ENCODE measurements at regions not wholly inside any gene's neighbourhood (a gene's known extent, or its start where the extent isn't known, plus 50 kb on each side); places are given as distances from the start of the nearest gene placed in this dataset.

DNA sequence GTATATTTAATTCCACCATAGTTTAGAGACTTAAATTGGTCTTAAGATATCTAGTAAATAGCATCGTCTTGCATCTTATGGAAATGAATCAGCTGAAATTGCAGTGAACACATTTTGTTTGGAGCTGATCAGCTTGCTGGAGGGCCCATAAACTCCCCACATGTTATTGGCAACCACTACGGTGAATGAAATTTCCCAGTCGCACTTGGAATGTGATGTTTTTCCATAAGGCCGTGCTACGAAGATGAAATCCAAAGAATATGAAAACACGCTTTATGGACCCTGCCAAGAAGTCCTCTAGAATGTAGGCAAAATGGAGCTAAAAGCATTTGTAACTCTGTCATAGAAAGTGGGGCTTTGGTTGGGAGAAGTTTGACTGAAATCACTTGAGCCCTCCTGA, 572.1 kb downstream of the ACTL7B start:
- Histone ChIP-seq H4K20me1 (ENCODE audit: low read length) (no peaks in the 10 kb centered on the region), H2AFZ (ENCODE audit: low read length) (no peak overlapping the region), H3K4me1 (ENCODE audit: insufficient read depth, low read length) (no peaks in the 10 kb centered on the region), H3K79me2 (ENCODE audit: low read length) (no peaks in the 10 kb centered on the region), H3K9me2 (replicated peaks; ENCODE audit: low read length) (no peaks in the 10 kb centered on the region), H3K9ac (ENCODE audit: low read length) (no peak overlapping the region), H3K9me3 (ENCODE audit: low read length) (no peaks in the 10 kb centered on the region), H3K27me3 (ENCODE audit: low read length) (no peaks in the 10 kb centered on the region), H3F3A (ENCODE audit: low read length, unreplicated experiment) (no peaks in the 10 kb centered on the region), H3K27ac (ENCODE audit: low read length) (no peak overlapping the region), H3K4me2 (ENCODE audit: low read length) (no peak overlapping the region), H3K36me3 (ENCODE audit: low read depth, low read length) (no peaks in the 10 kb centered on the region), H3K4me3 (ENCODE audit: low read length) (no peak overlapping the region)
- intact Hi-C loops (cut with micrococcal nuclease), result no loop called here
- BruUV-seq (replicated peaks), result no TSS peak
- POLR2A ChIA-PET (ENCODE audit: unreplicated experiment), result no interaction called here
- ATAC-seq (no peak), DNase-seq (no peak)
- CTCF ChIA-PET, result no interaction called here
- TF ChIP-seq, protein P1, sequence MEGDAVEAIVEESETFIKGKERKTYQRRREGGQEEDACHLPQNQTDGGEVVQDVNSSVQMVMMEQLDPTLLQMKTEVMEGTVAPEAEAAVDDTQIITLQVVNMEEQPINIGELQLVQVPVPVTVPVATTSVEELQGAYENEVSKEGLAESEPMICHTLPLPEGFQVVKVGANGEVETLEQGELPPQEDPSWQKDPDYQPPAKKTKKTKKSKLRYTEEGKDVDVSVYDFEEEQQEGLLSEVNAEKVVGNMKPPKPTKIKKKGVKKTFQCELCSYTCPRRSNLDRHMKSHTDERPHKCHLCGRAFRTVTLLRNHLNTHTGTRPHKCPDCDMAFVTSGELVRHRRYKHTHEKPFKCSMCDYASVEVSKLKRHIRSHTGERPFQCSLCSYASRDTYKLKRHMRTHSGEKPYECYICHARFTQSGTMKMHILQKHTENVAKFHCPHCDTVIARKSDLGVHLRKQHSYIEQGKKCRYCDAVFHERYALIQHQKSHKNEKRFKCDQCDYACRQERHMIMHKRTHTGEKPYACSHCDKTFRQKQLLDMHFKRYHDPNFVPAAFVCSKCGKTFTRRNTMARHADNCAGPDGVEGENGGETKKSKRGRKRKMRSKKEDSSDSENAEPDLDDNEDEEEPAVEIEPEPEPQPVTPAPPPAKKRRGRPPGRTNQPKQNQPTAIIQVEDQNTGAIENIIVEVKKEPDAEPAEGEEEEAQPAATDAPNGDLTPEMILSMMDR (conservative IDR thresholded peaks at IDR 0.05; ENCODE audit: low read depth, low read length), result no peak
- TF ChIP-seq EZH2phosphoT487 (IDR thresholded peaks at IDR 0.05; ENCODE audit: borderline replicate concordance, low read length) (no peak), EZH2 (IDR thresholded peaks at IDR 0.05; ENCODE audit: low read length, unreplicated experiment) (no peak)

DNA sequence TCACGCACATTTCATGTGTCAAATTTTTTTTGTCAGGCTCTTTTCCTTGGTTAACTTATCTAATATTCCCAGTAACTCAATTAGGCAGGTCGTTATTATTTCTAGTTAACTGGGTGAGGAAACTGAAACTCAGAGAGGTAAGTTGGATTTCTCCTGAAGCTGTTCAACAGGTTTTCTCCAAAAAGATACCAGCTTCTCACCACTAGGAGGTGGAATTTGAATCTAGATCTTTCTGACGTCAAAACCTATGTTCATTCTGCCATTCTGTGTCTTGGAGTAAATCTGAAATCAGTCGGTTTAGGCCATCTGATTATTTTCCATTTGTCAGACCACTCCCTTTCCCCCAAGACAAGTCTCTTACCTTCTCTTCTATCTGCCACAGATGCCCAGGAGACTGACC, 572.9 kb downstream of the ACTL7B start:
- Histone ChIP-seq H3K79me2 (ENCODE audit: low read length) (no peaks in the 10 kb centered on the region), H3K27me3 (ENCODE audit: low read length) (no peaks in the 10 kb centered on the region), H4K20me1 (ENCODE audit: low read length) (no peaks in the 10 kb centered on the region), H3K9ac (ENCODE audit: low read length) (no peak overlapping the region), H3F3A (ENCODE audit: low read length, unreplicated experiment) (no peaks in the 10 kb centered on the region), H3K9me2 (replicated peaks; ENCODE audit: low read length) (no peaks in the 10 kb centered on the region), H3K36me3 (ENCODE audit: low read depth, low read length) (no peaks in the 10 kb centered on the region), H2AFZ (ENCODE audit: low read length) (no peak overlapping the region), H3K27ac (ENCODE audit: low read length) (no peak overlapping the region), H3K4me2 (ENCODE audit: low read length) (no peak overlapping the region), H3K4me1 (ENCODE audit: insufficient read depth, low read length) (0 out of 2 replicates have a peak, but pooled peaks cover 4% of the 10 kb centered on the region), H3K9me3 (ENCODE audit: low read length) (no peaks in the 10 kb centered on the region), H3K4me3 (ENCODE audit: low read length) (no peak overlapping the region)
- no peak for ATAC-seq
- POLR2A ChIA-PET (ENCODE audit: unreplicated experiment), result no interaction called here
- BruUV-seq (replicated peaks), result no TSS peak
- TF ChIP-seq EZH2phosphoT487 (IDR thresholded peaks at IDR 0.05; ENCODE audit: borderline replicate concordance, low read length) (no peak), EZH2 (IDR thresholded peaks at IDR 0.05; ENCODE audit: low read length, unreplicated experiment) (no peak)
- TF ChIP-seq, protein P1 (conservative IDR thresholded peaks at IDR 0.05; ENCODE audit: low read depth, low read length), result peak; percentile 48
- intact Hi-C loops (cut with micrococcal nuclease), result no loop called here
- CTCF ChIA-PET, result interaction anchor here (0.9 kb wide), 1 partner anchor 283 kb away, joined by 3 read pairs; no protein-coding TSS in a partner anchor
- DNase-seq, result peak; percentile 13

DNA sequence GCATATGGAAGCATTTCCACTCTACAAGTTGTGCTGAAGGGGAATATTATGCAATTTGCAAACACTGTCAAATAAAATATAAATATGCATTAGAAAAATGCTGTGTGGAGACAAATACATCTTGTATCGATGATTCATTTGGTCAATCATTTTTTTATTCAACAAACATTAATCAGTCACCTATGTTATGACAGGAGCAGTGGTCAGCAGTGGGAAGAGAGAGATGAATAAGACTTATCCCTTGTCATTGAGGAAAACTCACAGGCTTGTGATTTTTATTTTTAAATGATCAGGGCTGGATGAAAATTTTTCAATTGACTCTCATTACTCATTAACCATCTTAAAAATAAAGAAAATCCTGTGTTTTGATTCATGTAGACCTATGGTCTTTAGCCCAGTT, 574.1 kb downstream of the ACTL7B start:
- Histone ChIP-seq H3K9me3 (ENCODE audit: low read length) (no peaks in the 10 kb centered on the region), H3K9ac (ENCODE audit: low read length) (no peak overlapping the region), H3K79me2 (ENCODE audit: low read length) (no peaks in the 10 kb centered on the region), H3K36me3 (ENCODE audit: low read depth, low read length) (no peaks in the 10 kb centered on the region), H3K27me3 (ENCODE audit: low read length) (no peaks in the 10 kb centered on the region), H2AFZ (ENCODE audit: low read length) (no peak overlapping the region), H3K9me2 (replicated peaks; ENCODE audit: low read length) (no peaks in the 10 kb centered on the region), H3K4me3 (ENCODE audit: low read length) (no peak overlapping the region), H3K4me2 (ENCODE audit: low read length) (no peak overlapping the region), H4K20me1 (ENCODE audit: low read length) (no peaks in the 10 kb centered on the region), H3F3A (ENCODE audit: low read length, unreplicated experiment) (no peaks in the 10 kb centered on the region), H3K4me1 (ENCODE audit: insufficient read depth, low read length) (0 out of 2 replicates have a peak, but pooled peaks cover 4% of the 10 kb centered on the region), H3K27ac (ENCODE audit: low read length) (no peak overlapping the region)
- no peak for TF ChIP-seq EZH2phosphoT487 (IDR thresholded peaks at IDR 0.05; ENCODE audit: borderline replicate concordance, low read length)
- TF ChIP-seq, protein P1 (conservative IDR thresholded peaks at IDR 0.05; ENCODE audit: low read depth, low read length), result no peak
- no peak for TF ChIP-seq EZH2 (IDR thresholded peaks at IDR 0.05; ENCODE audit: low read length, unreplicated experiment)
- no peak for ATAC-seq
- intact Hi-C loops (cut with micrococcal nuclease), result no loop called here
- POLR2A ChIA-PET (ENCODE audit: unreplicated experiment), result no interaction called here
- CTCF ChIA-PET, result no interaction called here
- no peak for DNase-seq
- no TSS peak for BruUV-seq (replicated peaks)
